Renal cortical epithelial cell (primary cell): ENCODE measurements at regions not wholly inside any gene's neighbourhood (a gene's known extent, or its start where the extent isn't known, plus 50 kb on each side); places are given as distances from the start of the nearest gene placed in this dataset.

Experiments used
- DNase-seq: peaks from one replicate; pipeline ENCODE4 v3.0.0-alpha.2; 2011; ENCODE audit warnings: low read depth

DNA sequence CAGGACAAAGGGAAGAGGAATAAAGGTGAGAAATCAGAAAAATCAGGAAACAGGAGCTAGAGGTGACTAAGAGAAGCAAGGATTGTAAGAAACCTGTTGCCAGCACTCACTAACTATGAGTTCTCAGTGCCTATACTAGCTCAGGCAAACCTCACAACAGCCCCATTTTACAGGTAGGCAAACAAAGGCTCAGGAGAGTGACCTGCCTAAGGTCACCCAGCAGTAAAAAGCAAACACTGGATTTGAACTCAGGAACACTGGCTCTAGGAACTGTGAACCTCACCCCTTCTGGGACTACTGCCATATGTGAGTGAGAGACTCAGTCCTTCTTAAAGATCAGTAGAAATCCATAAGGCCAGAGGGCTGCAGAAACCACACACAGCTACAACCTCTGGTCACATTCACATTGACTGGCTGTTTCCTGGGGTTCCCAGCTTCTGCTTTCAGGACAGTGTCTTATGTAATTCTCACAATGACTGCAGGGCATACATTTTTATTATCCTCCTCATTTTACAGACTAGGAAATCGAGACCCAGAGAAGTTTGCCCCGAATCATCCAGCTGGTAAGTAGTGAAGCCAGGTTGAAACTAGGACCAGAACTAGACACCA is 80.7 kb upstream of the MAFB start:
- DNase-seq: no peak

DNA sequence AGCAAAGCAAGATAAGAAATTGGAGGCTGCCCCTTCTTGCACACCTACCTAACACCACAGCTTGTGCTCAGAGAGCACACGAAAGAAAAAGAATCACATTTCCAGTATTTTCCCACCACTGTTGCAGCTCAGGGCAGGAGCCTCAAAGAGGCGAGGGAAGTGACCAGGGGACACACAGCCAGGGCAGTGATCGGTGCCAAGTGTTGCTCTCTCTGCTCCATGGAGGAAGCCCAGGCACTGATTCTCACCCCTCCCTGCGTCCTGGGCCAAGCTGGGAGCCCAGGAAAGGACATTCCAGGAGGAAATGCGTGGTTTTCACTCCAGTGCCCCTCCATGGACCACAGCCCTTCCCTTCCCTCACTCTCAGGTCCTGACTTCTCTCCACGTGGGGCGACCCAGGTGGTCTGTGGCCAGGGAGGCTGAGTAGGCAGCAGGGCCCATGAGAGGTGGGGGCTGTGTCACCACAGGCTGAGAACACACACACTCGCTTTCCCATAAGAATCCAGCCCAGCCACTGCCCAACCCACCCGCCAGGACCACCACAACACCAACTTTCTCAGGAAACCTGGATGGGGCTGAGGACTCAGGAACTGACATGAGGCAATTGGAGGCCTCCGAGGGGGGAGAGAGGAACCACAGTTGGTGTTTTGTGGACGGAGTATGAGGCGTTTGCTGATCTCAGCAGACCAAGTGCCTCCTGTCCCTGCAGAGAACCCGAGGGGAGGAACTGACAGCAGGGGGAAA is 81.7 kb upstream of the MAFB start:
- no peak for DNase-seq

DNA sequence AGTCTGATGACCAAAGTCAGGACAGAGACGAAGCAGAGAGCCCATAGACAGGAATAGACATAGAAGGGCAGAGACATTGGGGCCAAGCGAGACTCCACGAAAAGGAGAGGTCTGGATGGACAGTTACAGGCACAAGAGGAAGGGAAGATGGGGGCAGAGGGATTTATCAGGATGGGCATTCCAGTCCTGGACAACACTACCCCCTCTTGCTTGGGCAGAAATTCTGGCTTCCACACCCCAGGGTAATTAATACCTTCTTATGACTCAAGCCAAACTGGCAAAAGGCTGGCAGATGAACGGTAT is 82.2 kb upstream of the MAFB start:
- DNase-seq: no peak

DNA sequence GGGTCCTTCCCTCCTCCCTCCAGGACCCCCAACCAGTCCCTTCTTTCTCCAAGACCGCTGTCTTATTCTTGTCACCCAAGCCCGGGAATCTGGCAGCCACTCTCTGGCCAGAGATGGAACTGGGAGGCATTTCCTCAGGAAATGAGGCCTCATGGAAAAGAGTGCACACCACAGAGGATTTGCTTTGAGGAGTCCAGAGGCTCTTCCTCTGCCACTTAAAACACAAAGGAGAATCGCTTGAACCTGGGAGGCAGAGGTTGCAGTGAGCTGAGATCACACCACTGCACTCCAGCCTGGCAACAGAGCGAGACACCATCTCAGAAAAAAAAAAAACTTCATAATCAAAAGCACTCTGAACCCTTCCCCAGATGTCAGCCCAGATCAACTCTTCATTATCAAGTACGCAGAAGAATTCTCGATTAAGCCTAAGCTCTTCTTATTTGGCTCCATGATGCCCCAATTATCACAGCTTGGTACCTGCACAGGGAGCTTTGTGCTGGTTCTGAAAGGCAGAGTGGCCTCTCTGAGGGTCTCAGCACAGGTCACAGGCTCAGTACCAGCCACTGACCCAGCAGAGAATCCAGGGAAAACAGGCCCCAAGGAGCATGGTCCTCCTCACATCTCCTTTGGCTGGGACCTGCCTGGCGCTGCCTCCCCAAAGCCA is 82.9 kb upstream of the MAFB start:
- DNase-seq: no peak

DNA sequence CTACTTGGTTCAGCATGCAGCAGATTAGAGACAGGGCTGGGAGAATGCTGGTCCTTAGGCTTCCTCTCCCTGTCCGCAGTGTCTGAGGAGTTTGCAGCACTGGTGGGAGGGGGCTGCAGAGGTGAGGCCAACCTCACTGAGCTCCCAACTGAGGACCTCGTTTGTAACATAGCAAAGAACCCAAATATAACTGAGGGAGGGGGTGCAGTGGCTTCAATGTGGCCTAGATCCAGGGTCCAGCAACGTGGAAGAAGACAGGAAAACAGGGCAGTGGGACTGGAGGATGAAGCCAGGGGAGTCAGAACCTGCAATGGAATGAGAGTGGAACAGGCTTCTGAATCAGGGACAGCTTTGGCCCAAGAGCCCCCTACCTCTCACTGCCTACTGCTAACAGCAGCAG is 84.3 kb upstream of the MAFB start:
- no peak for DNase-seq

DNA sequence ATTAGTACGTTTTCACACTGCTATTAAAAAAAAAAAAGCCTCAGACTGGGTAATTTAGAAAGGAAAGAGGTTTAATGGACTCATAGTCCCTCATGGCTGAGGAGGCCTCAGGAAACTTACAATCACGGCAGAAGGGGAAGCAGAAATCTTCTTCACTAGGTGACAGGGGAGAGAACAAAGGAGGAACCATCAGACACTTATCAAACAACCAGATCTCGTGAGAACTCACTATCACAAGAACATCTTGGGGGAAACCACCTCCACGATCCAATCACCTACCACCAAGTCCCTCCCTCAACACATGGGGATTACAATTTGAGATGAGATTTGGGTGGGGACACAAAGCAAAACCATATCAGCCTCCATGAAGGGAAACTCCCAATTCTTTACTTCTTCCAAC is 85.2 kb upstream of the MAFB start:
- no peak for DNase-seq

DNA sequence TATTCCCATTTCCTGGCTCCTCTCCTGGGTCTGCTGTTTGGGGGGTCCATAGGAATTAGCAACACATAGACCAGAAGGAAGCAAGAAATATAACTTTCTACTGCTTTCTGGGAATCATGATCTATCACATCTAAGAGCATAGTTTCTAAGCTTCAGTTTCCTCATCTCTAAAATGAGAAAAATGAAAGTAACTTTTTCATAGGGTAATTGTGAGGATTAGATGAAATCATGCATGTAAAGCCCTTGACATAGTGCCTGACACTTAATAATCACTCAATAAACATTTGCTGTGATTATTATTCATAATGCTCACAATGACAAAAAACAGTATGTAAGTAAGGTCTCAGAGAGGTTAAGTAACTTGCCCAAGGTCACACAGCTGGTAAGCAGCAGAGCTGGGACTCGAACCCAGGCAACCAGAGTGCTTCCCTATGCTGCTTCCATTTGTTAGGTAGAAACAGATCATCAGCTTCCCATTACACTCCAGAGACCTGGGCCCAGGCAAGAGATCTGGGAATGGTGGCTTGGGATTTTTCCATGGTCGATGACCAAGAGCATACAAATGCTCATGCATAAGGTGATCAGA is 86.6 kb upstream of the MAFB start:
- DNase-seq: no peak

DNA sequence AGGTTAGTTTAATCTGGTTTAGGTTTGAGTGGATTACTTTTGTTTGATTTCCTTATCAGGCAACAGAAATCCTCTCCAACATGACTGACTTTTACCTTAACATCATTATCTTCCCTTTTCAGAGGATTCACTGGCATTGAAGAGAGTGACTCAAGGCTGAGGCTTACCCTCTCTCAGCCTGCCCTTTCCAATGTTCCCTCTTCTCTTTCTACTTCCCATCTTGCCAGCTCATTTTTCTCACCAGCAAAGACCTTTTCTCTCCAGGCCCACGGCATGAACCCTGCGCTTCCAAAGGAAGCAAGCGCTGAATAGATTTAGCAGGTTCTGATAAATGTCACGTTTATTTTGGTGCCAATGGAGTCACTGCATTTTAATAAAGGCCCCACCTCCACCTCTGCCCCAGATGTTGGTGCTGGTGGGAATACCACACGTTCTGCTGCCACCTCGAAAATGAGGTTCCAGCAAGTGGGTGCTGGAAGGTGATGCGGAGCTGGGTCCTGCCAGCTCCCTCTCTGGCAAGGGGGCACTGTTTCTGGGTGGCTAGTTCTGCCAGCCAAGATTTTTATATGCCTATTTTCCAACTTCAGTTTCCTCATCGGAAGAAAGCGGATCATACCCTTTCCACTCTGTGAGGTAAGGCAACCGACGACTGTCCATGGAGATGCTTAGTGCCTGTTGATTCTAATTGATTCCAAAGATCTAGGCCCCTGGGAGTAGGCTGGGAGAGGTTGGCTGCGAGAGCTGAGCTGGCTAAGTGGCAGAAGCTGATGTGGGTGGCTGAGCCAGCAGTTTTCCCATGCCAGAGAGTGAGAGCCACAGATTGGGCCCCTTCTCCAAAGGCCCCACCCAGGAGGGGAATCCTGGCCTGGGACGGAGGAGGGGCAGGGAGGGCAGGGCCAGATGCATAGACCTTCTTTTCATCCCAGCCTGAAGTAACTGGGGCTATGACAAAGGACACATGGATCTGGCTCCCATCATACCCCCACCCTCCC is 87.7 kb upstream of the MAFB start:
- DNase-seq: no peak

DNA sequence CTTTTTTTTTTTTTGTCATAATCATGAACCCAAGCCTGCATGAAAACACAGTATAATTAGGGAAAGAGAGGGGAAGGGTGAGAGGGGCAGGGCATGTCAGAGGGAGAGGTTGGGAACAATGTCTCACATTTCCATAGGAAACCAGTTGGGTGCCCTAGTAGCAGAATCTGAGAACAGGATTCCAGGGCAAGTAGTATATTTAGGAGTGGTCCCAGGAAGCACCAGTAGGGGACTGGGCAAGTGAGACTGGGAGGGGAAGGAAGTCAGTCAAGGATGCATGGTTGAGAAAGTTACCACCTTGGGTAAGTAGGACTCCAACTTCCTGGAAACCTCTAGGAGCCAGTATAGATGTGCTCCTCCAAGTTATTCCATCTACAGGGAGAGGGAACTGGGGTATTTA is 88.6 kb upstream of the MAFB start:
- DNase-seq: no peak

DNA sequence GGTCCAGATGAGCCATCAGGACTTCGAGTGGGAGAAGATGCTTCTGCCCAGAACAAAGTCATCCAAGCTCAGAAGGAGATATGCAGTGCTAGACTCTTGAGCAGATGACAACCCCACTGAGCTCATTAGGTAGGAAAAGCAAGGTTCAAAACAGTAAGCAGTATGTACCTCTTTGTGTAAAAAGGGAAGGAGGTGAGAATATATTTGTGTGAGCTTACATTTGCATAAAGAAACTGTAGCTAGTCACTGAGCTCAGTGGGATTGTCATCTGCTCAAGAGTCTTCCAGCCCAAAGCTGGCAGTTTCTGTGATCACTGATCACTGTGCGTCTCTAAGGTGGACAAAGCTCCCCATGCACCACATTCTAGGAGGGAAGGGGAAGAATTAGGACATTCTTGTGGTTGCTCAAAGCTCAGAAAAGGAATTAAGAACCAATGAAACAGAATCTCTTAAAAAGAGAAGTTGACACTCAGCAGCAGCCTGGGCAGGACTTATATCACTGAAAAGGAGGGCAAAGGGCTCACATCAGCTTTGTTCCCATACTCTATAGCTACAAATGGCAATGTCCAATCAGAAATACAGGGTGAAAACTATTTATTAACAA is 90.0 kb upstream of the MAFB start:
- DNase-seq: no peak

DNA sequence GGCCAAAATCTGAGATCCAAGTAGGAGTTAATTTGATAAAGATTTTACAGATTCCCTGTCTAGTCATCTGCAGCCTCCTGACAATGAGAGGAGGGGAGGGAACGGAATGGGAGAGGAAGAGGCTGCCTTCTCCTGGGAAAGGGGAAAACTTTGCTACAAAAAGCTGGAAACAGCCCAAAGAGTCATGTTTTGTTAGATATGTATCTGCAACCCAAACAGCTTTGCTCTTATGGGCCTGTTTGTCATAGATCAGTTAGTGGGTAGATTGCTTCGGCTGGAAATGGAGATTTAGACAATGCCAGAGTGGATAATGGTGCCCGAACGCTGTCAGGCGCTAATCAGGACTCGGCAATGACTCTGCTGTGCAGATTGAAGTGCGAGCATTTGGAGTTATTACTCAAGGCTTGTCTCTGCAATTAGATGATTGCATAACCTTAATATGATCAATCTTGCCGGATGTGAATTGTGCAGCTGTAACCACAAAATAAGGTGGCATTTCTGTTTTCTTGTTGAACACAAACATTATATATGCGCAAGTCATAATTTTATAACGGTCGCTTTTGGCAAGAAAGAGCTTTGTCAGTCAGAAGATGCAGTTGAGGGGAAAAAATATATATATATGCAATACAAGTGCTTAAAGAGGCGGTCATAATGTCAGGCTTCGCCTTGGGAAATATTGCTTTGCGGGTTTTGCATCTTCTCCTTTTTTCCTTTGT is 92.4 kb upstream of the MAFB start:
- no peak for DNase-seq

DNA sequence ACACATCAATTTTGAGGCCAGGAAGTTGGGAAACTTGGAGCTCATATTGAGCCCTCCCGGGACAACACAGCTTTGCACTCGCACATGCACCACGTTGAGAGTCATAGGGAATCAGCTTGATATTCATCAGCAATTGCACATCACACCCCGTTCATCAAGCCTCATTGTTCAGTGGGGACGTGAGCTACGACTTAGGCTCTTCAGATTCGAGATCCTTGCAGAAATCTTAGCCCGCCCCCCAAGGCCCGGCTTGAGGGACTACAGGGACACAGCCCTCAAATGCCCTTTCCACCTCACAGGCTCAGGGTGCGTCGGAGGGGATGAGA is 93.0 kb upstream of the MAFB start:
- no peak for DNase-seq

DNA sequence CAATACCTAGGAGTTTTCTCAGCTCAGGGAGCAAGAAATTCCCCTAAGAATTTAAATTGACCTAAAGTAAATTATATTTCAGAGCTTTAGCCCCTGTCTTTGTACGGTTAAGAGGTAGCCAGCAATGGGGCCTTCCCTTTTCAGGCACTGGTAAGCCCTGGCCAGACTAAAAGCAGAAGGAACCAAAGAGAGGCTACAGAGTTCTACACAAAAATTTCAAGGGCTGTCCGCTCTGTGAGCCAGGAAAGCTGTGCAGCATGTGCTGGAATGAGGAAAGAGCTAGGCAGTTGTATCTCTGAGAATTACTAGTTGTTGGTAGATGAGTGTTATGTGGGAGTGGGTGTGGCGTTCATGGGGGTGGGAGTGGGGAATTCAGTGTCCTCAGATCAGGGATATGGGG is 96.3 kb upstream of the MAFB start:
- DNase-seq: no peak

DNA sequence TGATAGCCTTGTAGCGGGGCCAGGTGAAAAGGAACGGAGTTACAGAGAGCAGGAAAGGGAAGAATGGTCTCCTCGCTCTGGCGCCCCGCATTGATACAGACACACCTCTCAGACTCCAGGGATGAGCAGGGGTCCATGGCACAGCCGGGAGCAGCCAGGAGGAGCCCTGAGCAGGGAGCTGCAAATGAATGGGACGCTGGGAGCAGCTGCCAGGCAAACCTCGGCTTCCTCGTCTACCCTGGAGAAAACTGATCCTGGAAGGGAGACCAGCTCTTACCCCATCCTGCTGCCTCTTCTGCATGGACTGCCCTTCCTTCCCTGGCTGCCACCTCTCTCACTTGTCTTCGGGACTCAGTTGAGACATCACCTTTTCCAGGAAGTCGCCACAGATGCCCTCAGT is 97.3 kb upstream of the MAFB start:
- no peak for DNase-seq

DNA sequence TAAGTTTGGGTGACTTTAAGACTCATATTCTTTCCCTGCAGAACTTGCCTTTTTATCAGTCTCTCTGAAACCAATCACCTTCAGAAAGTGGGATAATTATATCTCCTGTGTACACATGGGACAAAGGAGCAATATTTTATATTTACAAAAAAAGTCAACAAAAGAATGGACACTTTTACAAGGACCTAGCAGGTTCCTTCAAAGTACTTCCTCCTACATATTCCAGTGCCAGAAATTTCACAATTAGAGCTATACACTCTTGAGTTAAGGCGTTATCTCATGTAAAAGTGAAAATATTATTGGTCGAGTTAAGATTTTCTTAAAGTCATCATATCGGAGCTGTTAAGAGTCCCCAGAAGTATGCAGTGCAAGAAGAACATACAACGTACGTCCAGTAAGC is 98.9 kb upstream of the MAFB start:
- no peak for DNase-seq

DNA sequence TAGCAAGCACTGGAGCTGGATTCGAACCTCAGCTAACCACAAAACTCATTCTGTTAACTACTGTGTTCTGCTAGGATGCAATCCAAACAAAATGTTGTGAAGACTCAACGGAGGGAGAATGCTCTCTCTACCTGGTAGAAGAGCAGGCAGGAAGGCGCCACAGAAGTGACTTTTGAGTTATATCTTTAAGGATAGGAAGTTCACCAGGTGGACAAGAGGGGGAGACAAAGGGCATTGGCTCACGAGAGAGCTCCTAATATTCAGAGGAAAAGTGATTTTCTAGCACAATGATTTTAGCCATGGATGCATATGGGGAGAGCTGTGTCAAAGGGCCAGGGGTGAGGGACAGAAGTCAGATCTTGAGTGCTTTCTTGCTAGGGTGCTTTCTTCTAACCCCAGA is 108.4 kb upstream of the MAFB start:
- DNase-seq: peak; percentile 1

DNA sequence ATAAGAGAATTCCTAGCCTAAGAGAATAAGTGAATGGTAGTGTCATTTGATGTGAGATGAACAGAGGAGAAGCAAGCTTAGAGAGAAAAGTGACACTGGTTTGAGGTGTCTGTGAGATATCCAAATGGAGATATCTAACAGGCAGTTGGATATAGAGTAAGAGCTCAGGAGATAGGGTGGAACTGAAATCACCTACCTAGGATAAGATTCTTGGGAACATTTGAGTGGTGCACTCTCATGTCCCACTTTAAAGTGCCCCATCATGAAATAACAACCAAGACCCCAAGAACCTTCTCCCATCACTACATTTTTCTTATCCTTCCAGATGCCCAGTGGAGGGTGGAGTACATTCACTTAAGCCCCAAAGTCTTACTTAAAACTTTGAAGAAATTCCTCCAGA is 109.0 kb upstream of the MAFB start:
- DNase-seq: no peak

DNA sequence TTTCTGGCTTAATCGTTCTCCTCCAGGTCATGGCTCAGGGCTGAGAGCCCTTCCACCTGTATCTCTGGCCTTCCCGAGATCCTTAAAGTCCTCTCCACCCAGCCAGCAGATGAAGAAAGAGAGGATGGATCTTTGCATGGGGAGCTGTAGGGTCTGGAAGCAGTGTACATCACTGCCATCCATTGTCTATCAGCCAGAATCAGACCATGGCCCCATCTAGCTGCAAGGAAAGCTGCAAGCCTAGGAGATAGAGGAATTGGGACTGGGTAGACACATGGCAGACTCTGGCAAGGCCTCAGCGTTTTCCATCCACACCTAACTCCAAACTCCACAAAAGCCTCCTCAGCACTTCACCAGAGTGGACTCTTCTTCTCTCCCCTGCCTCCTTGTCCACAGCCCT is 113.8 kb upstream of the MAFB start:
- no peak for DNase-seq

DNA sequence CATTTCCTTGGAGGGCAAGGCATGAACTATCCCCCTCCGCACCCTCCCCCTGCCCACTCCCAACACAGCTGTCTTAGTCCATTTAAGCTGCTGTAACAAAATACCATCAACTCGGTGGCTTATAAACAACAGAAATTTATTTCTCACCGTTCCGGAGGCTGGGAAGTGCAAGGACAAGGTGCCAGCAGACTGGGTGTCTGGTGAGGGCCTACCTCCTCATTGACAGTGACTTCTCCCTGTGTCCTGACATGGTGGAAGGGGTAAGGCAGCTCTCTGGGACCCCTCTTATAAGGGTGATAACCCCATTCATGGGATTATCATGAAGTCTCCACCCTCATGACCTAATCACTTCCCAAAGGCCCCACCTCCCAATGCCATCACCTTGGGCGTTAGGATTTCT is 114.3 kb upstream of the MAFB start:
- no peak for DNase-seq

DNA sequence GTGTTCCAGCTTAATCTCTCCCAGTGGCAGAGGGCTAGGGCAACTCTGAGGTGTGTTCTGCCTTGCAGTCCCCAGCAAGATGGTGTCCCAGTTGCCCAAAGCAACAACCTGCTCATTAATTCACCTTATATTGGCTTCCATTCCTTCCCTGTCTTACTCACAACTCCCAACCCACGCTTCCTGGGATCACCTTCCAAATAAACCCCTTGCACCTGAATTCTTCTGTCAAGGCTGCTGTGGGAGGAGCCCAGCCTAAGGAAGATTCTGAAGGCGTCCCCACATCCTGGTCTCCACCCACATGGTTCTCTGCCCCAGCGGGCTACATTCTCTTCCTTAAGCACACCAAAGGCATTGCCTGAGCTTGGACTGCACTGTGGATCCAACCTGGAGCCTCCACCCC is 116.6 kb upstream of the MAFB start:
- no peak for DNase-seq
